HG03469 (cell line): ENCODE measurements at regions not wholly inside any gene's neighbourhood (a gene's known extent, or its start where the extent isn't known, plus 50 kb on each side); places are given as distances from the start of the nearest gene placed in this dataset.

Experiments used
- ATAC-seq: cut with Tn5 transposase; IDR thresholded peaks from one replicate; pipeline ENCODE4 v1.9.1; 2021; ENCODE audit warnings: mild to moderate bottlenecking, moderate library complexity, moderate number of reproducible peaks; ENCODE audit not compliant: unreplicated experiment

- no peak for ATAC-seq
Measured at GRCh38 chr13:36493046-36493445, 60.8 kb downstream of the CCNA1 start.

GRCh38 chr13:36495431-36495830, 63.1 kb downstream of the CCNA1 start:
- ATAC-seq = no peak

GRCh38 chr13:36509369-36509768, 77.1 kb downstream of the CCNA1 start:
- ATAC-seq = no peak

- no peak for ATAC-seq
Measured at GRCh38 chr13:36512771-36513170, 80.5 kb downstream of the CCNA1 start.

GRCh38 chr13:36513266-36513665, 81.0 kb downstream of the CCNA1 start:
- ATAC-seq = no peak

- ATAC-seq = no peak
Measured at GRCh38 chr13:36515466-36515865, 83.2 kb downstream of the CCNA1 start.

GRCh38 chr13:36516225-36516624, 83.9 kb downstream of the CCNA1 start:
- no peak for ATAC-seq

GRCh38 chr13:36518707-36519106, 86.4 kb downstream of the CCNA1 start:
- no peak for ATAC-seq

- no peak for ATAC-seq
Measured at GRCh38 chr13:36519432-36519831, 87.1 kb downstream of the CCNA1 start.

- no peak for ATAC-seq
Measured at GRCh38 chr13:36520111-36520510, 87.8 kb downstream of the CCNA1 start.

GRCh38 chr13:36526897-36527296, 94.6 kb downstream of the CCNA1 start:
- ATAC-seq = no peak

- no peak for ATAC-seq
Measured at GRCh38 chr13:36528105-36528504, 95.8 kb downstream of the CCNA1 start.

GRCh38 chr13:36530050-36530789, 97.9 kb downstream of the CCNA1 start:
- ATAC-seq = no peak

- no peak for ATAC-seq
Measured at GRCh38 chr13:36530861-36531590, 98.7 kb downstream of the CCNA1 start.

- no peak for ATAC-seq
Measured at GRCh38 chr13:36531746-36532486, 99.6 kb downstream of the CCNA1 start.

- ATAC-seq = no peak
Measured at GRCh38 chr13:36533806-36534205, 101.5 kb downstream of the CCNA1 start.

GRCh38 chr13:36536546-36536945, 104.3 kb downstream of the CCNA1 start:
- no peak for ATAC-seq

- ATAC-seq = no peak
Measured at GRCh38 chr13:36543671-36544070, 111.4 kb downstream of the CCNA1 start.

GRCh38 chr13:36548129-36548528, 115.8 kb downstream of the CCNA1 start:
- no peak for ATAC-seq

- no peak for ATAC-seq
Measured at GRCh38 chr13:36549126-36549702, 116.9 kb downstream of the CCNA1 start.

GRCh38 chr13:36549755-36550154, 117.5 kb downstream of the CCNA1 start:
- no peak for ATAC-seq
